ENCODE measurements at regions not wholly inside any gene's neighbourhood (a gene's known extent, or its start where the extent isn't known, plus 50 kb on each side); places are given as distances from the start of the nearest gene placed in this dataset.
"Not testable (repeated sequence)": the region's sequence is repeated elsewhere in the genome, so short reads cannot be mapped to it uniquely, and the experiment has no call there.

GRCh38 chr19:27714857-27715256, 1498.1 kb downstream of the UQCRFS1 start (continued):
- TF ChIP-seq MEIS1 (CRISPR knock-in tag; IDR thresholded peaks at IDR 0.05; ENCODE audit: borderline replicate concordance) (no peak), SETDB1 (IDR thresholded peaks at IDR 0.05; ENCODE audit: insufficient read length, low read length) (peak; percentile 72), PRDM6 (tag by site-specific recombination; IDR thresholded peaks at IDR 0.05) (no peak), YY1 (tag by site-specific recombination; IDR thresholded peaks at IDR 0.05) (no peak), ZBTB8A (tag by site-specific recombination; IDR thresholded peaks at IDR 0.05) (no peak), KLF10 (tag by site-specific recombination; IDR thresholded peaks at IDR 0.05) (no peak), ZEB2 (tag by site-specific recombination; IDR thresholded peaks at IDR 0.05) (no peak), TRIM28 (IDR thresholded peaks at IDR 0.05; ENCODE audit: borderline replicate concordance, low read length) (0 out of 2 replicates have a peak, but pooled peaks have one; percentile 19), ZNF513 (tag by site-specific recombination; IDR thresholded peaks at IDR 0.05) (no peak), ZNF146 (tag by site-specific recombination; IDR thresholded peaks at IDR 0.05) (no peak), ZNF843 (tag by site-specific recombination; IDR thresholded peaks at IDR 0.05) (no peak)

GRCh38 chr19:27709496-27709895, 1503.5 kb downstream of the UQCRFS1 start:
- no peak overlapping the region for H3K4me3 ChIP-seq (ENCODE audit: low read depth, low read length)
- no peaks in the 10 kb centered on the region; a peak in 1 of 3 replicates for H3K36me3 ChIP-seq (ENCODE audit: control insufficient read depth in 2 of 2, insufficient read depth in 1 of 2, low read length in 2 of 2)
- ChIA-PET CTCF (no interaction called here), POLR2A (no interaction called here)
- no peaks in the 10 kb centered on the region for H3K4me1 ChIP-seq (ENCODE audit: control insufficient read depth, insufficient read depth, low read length)
- TF ChIP-seq RBAK (tag by site-specific recombination; IDR thresholded peaks at IDR 0.05) (no peak), ZNF426 (tag by site-specific recombination; IDR thresholded peaks at IDR 0.05) (no peak), ZNF600 (tag by site-specific recombination; IDR thresholded peaks at IDR 0.05) (no peak), ZNF391 (tag by site-specific recombination; IDR thresholded peaks at IDR 0.05; ENCODE audit: borderline replicate concordance, low read depth) (no peak), ZBTB49 (tag by site-specific recombination; IDR thresholded peaks at IDR 0.05; ENCODE audit: low read depth) (no peak), BCL11A (tag by site-specific recombination; IDR thresholded peaks at IDR 0.05; ENCODE audit: low read depth) (no peak), SCRT2 (tag by site-specific recombination; IDR thresholded peaks at IDR 0.05) (no peak)
- no peak overlapping the region for H3K27ac ChIP-seq (ENCODE audit: extremely low read depth, low read depth, low read length)
- peaks cover 4% of the 10 kb centered on the region for H3K9me3 ChIP-seq (ENCODE audit: control insufficient read depth, insufficient read depth, low read depth, low read length)

- CTCF ChIA-PET; H3K9me3 ChIP-seq (ENCODE audit: control insufficient read depth, insufficient read depth, low read depth, low read length); H3K36me3 ChIP-seq (ENCODE audit: control insufficient read depth in 2 of 2, insufficient read depth in 1 of 2, low read length in 2 of 2): not testable (repeated sequence)
Measured at GRCh38 chr19:27708986-27709385, 1504.0 kb downstream of the UQCRFS1 start.

GRCh38 chr19:27707026-27707425, 1505.9 kb downstream of the UQCRFS1 start:
- CTCF ChIA-PET, result not testable (repeated sequence)

More at GRCh38 chr19:27708986-27709385, 1504.0 kb downstream of the UQCRFS1 start:
- H3K4me1 ChIP-seq (ENCODE audit: control insufficient read depth, insufficient read depth, low read length); POLR2A ChIA-PET; H3K4me3 ChIP-seq (ENCODE audit: low read depth, low read length); H3K27ac ChIP-seq (ENCODE audit: extremely low read depth, low read depth, low read length): not testable (repeated sequence)

More at GRCh38 chr19:27707026-27707425, 1505.9 kb downstream of the UQCRFS1 start:
- H3K4me1 ChIP-seq (ENCODE audit: control insufficient read depth, insufficient read depth, low read length); H3K9me3 ChIP-seq (ENCODE audit: control insufficient read depth, insufficient read depth, low read depth, low read length); H3K27ac ChIP-seq (ENCODE audit: extremely low read depth, low read depth, low read length); POLR2A ChIA-PET; H3K4me3 ChIP-seq (ENCODE audit: low read depth, low read length); H3K36me3 ChIP-seq (ENCODE audit: control insufficient read depth in 2 of 2, insufficient read depth in 1 of 2, low read length in 2 of 2): not testable (repeated sequence)
